Ovary (tissue), 3 donors: ENCODE measurements at regions not wholly inside any gene's neighbourhood (a gene's known extent, or its start where the extent isn't known, plus 50 kb on each side); places are given as distances from the start of the nearest gene placed in this dataset.

ENCODE experiments used
- CTCF ChIP-seq, 3 donors: fragments of 450-650 bp in 2 of 3; fragments of 200-600 bp in 1 of 3; IDR thresholded peaks; one replicate each; pipeline versions ENCODE4 v1.5.1 to v1.8.0; 2016 to 2022; ENCODE audit warnings: antibody characterized with exemption in 3 of 3, mild to moderate bottlenecking in 1 of 3
- EP300 ChIP-seq: sonication (generic); formaldehyde crosslinking; IDR thresholded peaks from one replicate; pipeline ENCODE4 v1.6.1; 2017; ENCODE audit warnings: antibody characterized with exemption
- POLR2A ChIP-seq: fragments of 450-650 bp; IDR thresholded peaks from one replicate; pipeline ENCODE4 v1.6.1; 2017; ENCODE audit warnings: antibody characterized with exemption, mild to moderate bottlenecking, moderate library complexity
- donor health status: DM: no; HTN: no; CAD: no.

GRCh38 chr11:15541079-15541478 is 426.4 kb downstream of the INSC start:
- TF ChIP-seq CTCF (IDR thresholded peaks at IDR 0.05) (no peak), EP300 (no peak), POLR2A (no peak)
